DMS153 treated with DMSO at 0.1 percent for 48 hours (cell line): ENCODE measurements at regions not wholly inside any gene's neighbourhood (a gene's known extent, or its start where the extent isn't known, plus 50 kb on each side); places are given as distances from the start of the nearest gene placed in this dataset.

ENCODE experiments used
- DNase-seq: peaks from one replicate; lab custom pipeline; 2025; ENCODE audit not compliant: unreplicated experiment; lab: John Stamatoyannopoulos, UW

GRCh38 chr20:60491051-60491581 is 532.9 kb downstream of the CDH26 start:
- no peak for DNase-seq

- no peak for DNase-seq
Measured at GRCh38 chr20:60494476-60494875, 536.3 kb downstream of the CDH26 start.

GRCh38 chr20:60497298-60498035 is 539.2 kb downstream of the CDH26 start:
- DNase-seq, result no peak

- DNase-seq, result no peak
Measured at GRCh38 chr20:60500038-60500701, 541.9 kb downstream of the CDH26 start.

GRCh38 chr20:60501048-60501447 is 542.8 kb downstream of the CDH26 start:
- no peak for DNase-seq

GRCh38 chr20:60502881-60503280 is 544.7 kb downstream of the CDH26 start:
- no peak for DNase-seq

GRCh38 chr20:60505423-60505822 is 547.2 kb downstream of the CDH26 start:
- DNase-seq, result no peak

GRCh38 chr20:60506061-60506460 is 547.8 kb downstream of the CDH26 start:
- DNase-seq, result no peak

- DNase-seq, result no peak
Measured at GRCh38 chr20:60507087-60507694, 549.0 kb downstream of the CDH26 start.

- DNase-seq, result no peak
Measured at GRCh38 chr20:60509407-60509806, 551.2 kb downstream of the CDH26 start.

- no peak for DNase-seq
Measured at GRCh38 chr20:60510356-60510755, 552.1 kb downstream of the CDH26 start.

- no peak for DNase-seq
Measured at GRCh38 chr20:60512443-60512842, 554.2 kb downstream of the CDH26 start.

GRCh38 chr20:60513141-60513540 is 554.9 kb downstream of the CDH26 start:
- no peak for DNase-seq

- DNase-seq, result no peak
Measured at GRCh38 chr20:60516442-60516841, 558.2 kb downstream of the CDH26 start.

GRCh38 chr20:60518022-60518421 is 559.8 kb downstream of the CDH26 start:
- DNase-seq, result no peak

GRCh38 chr20:60525397-60525796 is 567.2 kb downstream of the CDH26 start:
- DNase-seq, result no peak

GRCh38 chr20:60527656-60528055 is 569.4 kb downstream of the CDH26 start:
- DNase-seq, result no peak

GRCh38 chr20:60528141-60528540 is 569.9 kb downstream of the CDH26 start:
- DNase-seq, result no peak

GRCh38 chr20:60529149-60529548 is 570.9 kb downstream of the CDH26 start:
- DNase-seq, result no peak

- DNase-seq, result no peak
Measured at GRCh38 chr20:60535211-60535610, 577.0 kb downstream of the CDH26 start.

GRCh38 chr20:60540591-60540990 is 582.4 kb downstream of the CDH26 start:
- DNase-seq, result no peak

GRCh38 chr20:60541991-60542390 is 583.8 kb downstream of the CDH26 start:
- peak; percentile 8 for DNase-seq
